Suprapubic skin (tissue), 4 donors: ENCODE measurements at regions not wholly inside any gene's neighbourhood (a gene's known extent, or its start where the extent isn't known, plus 50 kb on each side); places are given as distances from the start of the nearest gene placed in this dataset.

Experiments used
- EP300 ChIP-seq: sonication (generic); formaldehyde crosslinking; IDR thresholded peaks from one replicate; pipeline ENCODE4 v1.6.1; 2017; ENCODE audit warnings: antibody characterized with exemption
- POLR2A ChIP-seq, 2 donors: fragments of 450-650 bp; IDR thresholded peaks; one replicate each; pipeline ENCODE4 v1.6.1; 2017; ENCODE audit warnings: antibody characterized with exemption in 2 of 2, mild to moderate bottlenecking in 2 of 2, moderate library complexity in 2 of 2
- POLR2AphosphoS5 ChIP-seq, 3 donors: sonication (generic); formaldehyde crosslinking; IDR thresholded peaks; one replicate each; pipeline ENCODE4 v1.6.1; 2017; ENCODE audit warnings: antibody characterized with exemption in 3 of 3
- TF ChIP-seq, protein P1 (sequence below), 2 donors: fragments of 200-600 bp in 1 of 2; fragments of 450-650 bp in 1 of 2; sonication (generic) in 1 of 2; IDR thresholded peaks; one replicate each; pipeline ENCODE4 v1.5.1; 2016 to 2019; ENCODE audit warnings: antibody characterized with exemption in 2 of 2, mild to moderate bottlenecking in 1 of 2, moderate library complexity in 1 of 2

DNA sequence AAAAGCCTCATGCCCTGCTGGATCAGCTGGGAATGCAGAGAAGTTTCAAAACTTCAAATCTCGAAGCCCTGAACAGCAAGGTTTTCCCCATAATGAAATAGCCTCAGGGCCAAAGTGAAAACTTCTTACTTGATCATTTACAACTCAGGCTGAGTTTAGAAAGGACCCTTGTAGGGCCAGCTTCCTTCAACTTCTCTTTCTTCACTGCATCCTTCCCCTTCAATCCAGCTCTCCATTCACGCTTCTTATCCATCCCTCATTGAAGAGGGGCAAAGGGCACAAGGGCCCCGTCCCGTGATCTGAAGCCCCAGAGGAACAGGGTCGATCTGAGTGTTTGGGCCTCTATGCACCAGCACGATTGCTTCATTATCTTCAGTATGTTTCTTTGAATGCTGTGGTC is 392.2 kb upstream of the CELF2 start:
- TF ChIP-seq, protein P1, sequence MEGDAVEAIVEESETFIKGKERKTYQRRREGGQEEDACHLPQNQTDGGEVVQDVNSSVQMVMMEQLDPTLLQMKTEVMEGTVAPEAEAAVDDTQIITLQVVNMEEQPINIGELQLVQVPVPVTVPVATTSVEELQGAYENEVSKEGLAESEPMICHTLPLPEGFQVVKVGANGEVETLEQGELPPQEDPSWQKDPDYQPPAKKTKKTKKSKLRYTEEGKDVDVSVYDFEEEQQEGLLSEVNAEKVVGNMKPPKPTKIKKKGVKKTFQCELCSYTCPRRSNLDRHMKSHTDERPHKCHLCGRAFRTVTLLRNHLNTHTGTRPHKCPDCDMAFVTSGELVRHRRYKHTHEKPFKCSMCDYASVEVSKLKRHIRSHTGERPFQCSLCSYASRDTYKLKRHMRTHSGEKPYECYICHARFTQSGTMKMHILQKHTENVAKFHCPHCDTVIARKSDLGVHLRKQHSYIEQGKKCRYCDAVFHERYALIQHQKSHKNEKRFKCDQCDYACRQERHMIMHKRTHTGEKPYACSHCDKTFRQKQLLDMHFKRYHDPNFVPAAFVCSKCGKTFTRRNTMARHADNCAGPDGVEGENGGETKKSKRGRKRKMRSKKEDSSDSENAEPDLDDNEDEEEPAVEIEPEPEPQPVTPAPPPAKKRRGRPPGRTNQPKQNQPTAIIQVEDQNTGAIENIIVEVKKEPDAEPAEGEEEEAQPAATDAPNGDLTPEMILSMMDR (IDR thresholded peaks at IDR 0.05), result no peak
- TF ChIP-seq POLR2A (IDR thresholded peaks at IDR 0.05) (no peak), POLR2AphosphoS5 (IDR thresholded peaks at IDR 0.05) (no peak), EP300 (no peak)
